ENCODE measurements at regions not wholly inside any gene's neighbourhood (a gene's known extent, or its start where the extent isn't known, plus 50 kb on each side); places are given as distances from the start of the nearest gene placed in this dataset.
A peak's percentile ranks its signal among the peaks of the same experiment; 100 is the strongest.

- Mint-ChIP-seq H3K36me3 (ENCODE audit: insufficient read depth, unreplicated experiment) (no peaks in the 10 kb centered on the region), H3K9me3 (ENCODE audit: unreplicated experiment) (no peaks in the 10 kb centered on the region), H3K4me3 (ENCODE audit: unreplicated experiment) (no peak overlapping the region), H3K4me1 (ENCODE audit: insufficient read depth, unreplicated experiment) (peaks cover 21% of the 10 kb centered on the region), H3K27ac (ENCODE audit: low read depth, unreplicated experiment) (no peak overlapping the region), H3K27me3 (ENCODE audit: insufficient read depth, unreplicated experiment) (no peaks in the 10 kb centered on the region)
- intact Hi-C loops (cut with micrococcal nuclease) = no loop called here
- BruUV-seq (replicated peaks) = no TSS peak
- ChIA-PET POLR2A (interaction anchor here (0.7 to 2.7 kb wide), 8 partner anchors 13 to 142 kb away, joined by 3 to 20 read pairs (median 4); partner anchors contain the start of gene TIPARP), CTCF (interaction anchor here (0.6 to 0.7 kb wide), 3 partner anchors 18 to 191 kb away, joined by 3 to 7 read pairs (median 4); no protein-coding TSS in a partner anchor)
- no peak for DNase-seq (ENCODE audit: unreplicated experiment)
- no peak for TF ChIP-seq CTCF (IDR thresholded peaks at IDR 0.05; ENCODE audit: unreplicated experiment)
Observed at GRCh38 chr3:156760333-156760732, 65.8 kb upstream of the LEKR1 start.

GRCh38 chr3:156761007-156761406, 65.1 kb upstream of the LEKR1 start:
- intact Hi-C loops (cut with micrococcal nuclease) = no loop called here
- H3K4me1 Mint-ChIP-seq (ENCODE audit: insufficient read depth, unreplicated experiment) = peaks cover 28% of the 10 kb centered on the region
- H3K27ac Mint-ChIP-seq (ENCODE audit: low read depth, unreplicated experiment) = peak overlapping the region; percentile 78
- H3K9me3 Mint-ChIP-seq (ENCODE audit: unreplicated experiment) = no peaks in the 10 kb centered on the region
- no peaks in the 10 kb centered on the region for H3K27me3 Mint-ChIP-seq (ENCODE audit: insufficient read depth, unreplicated experiment)
- no peak for TF ChIP-seq CTCF (IDR thresholded peaks at IDR 0.05; ENCODE audit: unreplicated experiment)
- H3K4me3 Mint-ChIP-seq (ENCODE audit: unreplicated experiment) = no peak overlapping the region
- no peaks in the 10 kb centered on the region for H3K36me3 Mint-ChIP-seq (ENCODE audit: insufficient read depth, unreplicated experiment)
- ChIA-PET CTCF (interaction anchor here (0.6 to 1.3 kb wide), 3 partner anchors 21 to 317 kb away, joined by 3 to 4 read pairs (median 4); no protein-coding TSS in a partner anchor), POLR2A (interaction anchor here (0.7 to 2.7 kb wide), 11 partner anchors 11 to 143 kb away, joined by 3 to 20 read pairs (median 4); partner anchors contain the start of gene TIPARP)
- no peak for DNase-seq (ENCODE audit: unreplicated experiment)
- no TSS peak for BruUV-seq (replicated peaks)

GRCh38 chr3:156761713-156762451, 64.3 kb upstream of the LEKR1 start:
- Mint-ChIP-seq H3K27ac (ENCODE audit: low read depth, unreplicated experiment) (peak overlapping the region; percentile 78), H3K27me3 (ENCODE audit: insufficient read depth, unreplicated experiment) (no peaks in the 10 kb centered on the region), H3K4me3 (ENCODE audit: unreplicated experiment) (no peak overlapping the region), H3K36me3 (ENCODE audit: insufficient read depth, unreplicated experiment) (no peaks in the 10 kb centered on the region), H3K9me3 (ENCODE audit: unreplicated experiment) (no peaks in the 10 kb centered on the region), H3K4me1 (ENCODE audit: insufficient read depth, unreplicated experiment) (peaks cover 29% of the 10 kb centered on the region)
- no peak for TF ChIP-seq CTCF (IDR thresholded peaks at IDR 0.05; ENCODE audit: unreplicated experiment)
- intact Hi-C loops (cut with micrococcal nuclease) = no loop called here
- no TSS peak for BruUV-seq (replicated peaks)
- POLR2A ChIA-PET = interaction anchor here (0.8 to 2.7 kb wide), 8 partner anchors 10 to 87 kb away, joined by 3 to 20 read pairs (median 4); partner anchors contain the start of gene TIPARP
- DNase-seq (ENCODE audit: unreplicated experiment) = no peak
- CTCF ChIA-PET = interaction anchor here (0.6 to 1.8 kb wide), 7 partner anchors 11 to 316 kb away, joined by 3 to 4 read pairs (median 3); no protein-coding TSS in a partner anchor

- no TSS peak for BruUV-seq (replicated peaks)
- intact Hi-C loops (cut with micrococcal nuclease) = no loop called here
- Mint-ChIP-seq H3K36me3 (ENCODE audit: insufficient read depth, unreplicated experiment) (no peaks in the 10 kb centered on the region), H3K9me3 (ENCODE audit: unreplicated experiment) (no peaks in the 10 kb centered on the region), H3K27ac (ENCODE audit: low read depth, unreplicated experiment) (no peak overlapping the region), H3K4me3 (ENCODE audit: unreplicated experiment) (no peak overlapping the region), H3K27me3 (ENCODE audit: insufficient read depth, unreplicated experiment) (no peaks in the 10 kb centered on the region), H3K4me1 (ENCODE audit: insufficient read depth, unreplicated experiment) (peaks cover 29% of the 10 kb centered on the region)
- ChIA-PET CTCF (interaction anchor here (1.0 to 1.8 kb wide), 5 partner anchors 11 to 315 kb away, joined by 3 to 4 read pairs (median 3); no protein-coding TSS in a partner anchor), POLR2A (interaction anchor here (0.9 to 2.7 kb wide), 4 partner anchors 9 to 88 kb away, joined by 3 to 20 read pairs (median 6); partner anchors contain the start of gene TIPARP)
- TF ChIP-seq CTCF (IDR thresholded peaks at IDR 0.05; ENCODE audit: unreplicated experiment) = no peak
- no peak for DNase-seq (ENCODE audit: unreplicated experiment)
Observed at GRCh38 chr3:156762631-156763185, 63.4 kb upstream of the LEKR1 start.
